Activated naive CD4-positive, alpha-beta T cell treated with anti-CD3 and anti-CD28 coated beads for 36 hours (primary cell): ENCODE measurements at regions not wholly inside any gene's neighbourhood (a gene's known extent, or its start where the extent isn't known, plus 50 kb on each side); places are given as distances from the start of the nearest gene placed in this dataset.

Source experiments
- CTCF ChIA-PET: fragments of 350-600 bp; sonication (Branson Sonifier 250); formaldehyde crosslinking; loops from one replicate; lab custom pipeline; 2021; ENCODE audit warnings: antibody characterized with exemption; lab: Charles Lee
- DNase-seq: peaks from one replicate; pipeline ENCODE4 v3.0.0-alpha.2; 2020
- H3K27ac Mint-ChIP-seq: one replicate; pipeline ENCODE4 v1.8.0; 2021; ENCODE audit warnings: mild to moderate bottlenecking, mixed read lengths
- H3K27me3 Mint-ChIP-seq: one replicate; pipeline ENCODE4 v1.8.0; 2021; ENCODE audit warnings: low read depth, mixed read lengths
- H3K36me3 Mint-ChIP-seq: one replicate; pipeline ENCODE4 v1.8.0; 2021; ENCODE audit warnings: low read depth, mixed read lengths
- H3K4me1 Mint-ChIP-seq: one replicate; pipeline ENCODE4 v1.8.0; 2021; ENCODE audit warnings: low read depth, mixed read lengths
- H3K4me3 Mint-ChIP-seq: one replicate; pipeline ENCODE4 v1.8.0; 2021; ENCODE audit warnings: mild to moderate bottlenecking, moderate library complexity, mixed read lengths
- H3K9me3 Mint-ChIP-seq: one replicate; pipeline ENCODE4 v1.8.0; 2021; ENCODE audit warnings: mixed read lengths
- intact Hi-C: fragments of 100-400 bp; cut with micrococcal nuclease; formaldehyde crosslinking; loops from one replicate; pipeline ENCODE4 v1.15.1; 2023

- intact Hi-C loops, result no loop called here
- CTCF ChIA-PET, result no interaction called here
- no peak overlapping the region for H3K27ac Mint-ChIP-seq
- H3K9me3 Mint-ChIP-seq, result no peaks in the 10 kb centered on the region
- H3K36me3 Mint-ChIP-seq, result no peaks in the 10 kb centered on the region
- H3K27me3 Mint-ChIP-seq, result peaks cover 15% of the 10 kb centered on the region
- no peak for DNase-seq
- H3K4me1 Mint-ChIP-seq, result no peaks in the 10 kb centered on the region
- no peak overlapping the region for H3K4me3 Mint-ChIP-seq
These were observed 265.0 kb upstream of the USP24 start for GRCh38 chr1:55480029-55480795.

GRCh38 chr1:55478742-55479141 is 263.6 kb upstream of the USP24 start:
- CTCF ChIA-PET, result interaction anchor here (0.7 to 1.5 kb wide), 5 partner anchors 15 to 1106 kb away, joined by 3 to 5 read pairs (median 3); no protein-coding TSS in a partner anchor
- Mint-ChIP-seq H3K4me3 (no peak overlapping the region), H3K4me1 (no peaks in the 10 kb centered on the region), H3K27me3 (peaks cover 21% of the 10 kb centered on the region), H3K27ac (no peak overlapping the region), H3K36me3 (no peaks in the 10 kb centered on the region), H3K9me3 (no peaks in the 10 kb centered on the region)
- DNase-seq, result no peak
- intact Hi-C loops, result loop anchor here (1.0 to 10.0 kb wide), 3 partner anchors 1106 to 1336 kb away; partner anchors contain the start of gene FYB2

- no peak overlapping the region for H3K4me3 Mint-ChIP-seq
- intact Hi-C loops, result loop anchor here (1.0 to 10.0 kb wide), 3 partner anchors 1107 to 1337 kb away; partner anchors contain the start of gene FYB2
- H3K27me3 Mint-ChIP-seq, result peaks cover 26% of the 10 kb centered on the region
- DNase-seq, result no peak
- H3K4me1 Mint-ChIP-seq, result no peaks in the 10 kb centered on the region
- CTCF ChIA-PET, result interaction anchor here (0.9 to 1.5 kb wide), 2 partner anchors 16 to 1107 kb away, joined by 3 to 5 read pairs; no protein-coding TSS in a partner anchor
- no peak overlapping the region for H3K27ac Mint-ChIP-seq
- no peaks in the 10 kb centered on the region for H3K9me3 Mint-ChIP-seq
- H3K36me3 Mint-ChIP-seq, result no peaks in the 10 kb centered on the region
These were observed 262.8 kb upstream of the USP24 start for GRCh38 chr1:55477953-55478352.

- Mint-ChIP-seq H3K27me3 (peaks cover 26% of the 10 kb centered on the region), H3K36me3 (no peaks in the 10 kb centered on the region), H3K9me3 (no peaks in the 10 kb centered on the region), H3K27ac (no peak overlapping the region), H3K4me1 (no peaks in the 10 kb centered on the region), H3K4me3 (no peak overlapping the region)
- CTCF ChIA-PET, result interaction anchor here (0.6 to 1.2 kb wide), 3 partner anchors 10 to 548 kb away, joined by 3 read pairs; no protein-coding TSS in a partner anchor
- intact Hi-C loops, result loop anchor here (10.0 kb wide), 2 partner anchors 1108 to 1338 kb away; partner anchors contain the start of gene FYB2
- no peak for DNase-seq
These were observed 261.4 kb upstream of the USP24 start for GRCh38 chr1:55476445-55477015.

GRCh38 chr1:55474168-55474786 is 259.1 kb upstream of the USP24 start:
- Mint-ChIP-seq H3K9me3 (no peaks in the 10 kb centered on the region), H3K4me1 (no peaks in the 10 kb centered on the region), H3K27me3 (peaks cover 26% of the 10 kb centered on the region), H3K36me3 (no peaks in the 10 kb centered on the region), H3K27ac (no peak overlapping the region), H3K4me3 (no peak overlapping the region)
- intact Hi-C loops, result loop anchor here (10.0 kb wide), 2 partner anchors 1111 to 1341 kb away; partner anchors contain the start of gene FYB2
- no peak for DNase-seq
- CTCF ChIA-PET, result no interaction called here

- DNase-seq, result no peak
- Mint-ChIP-seq H3K9me3 (no peaks in the 10 kb centered on the region), H3K27ac (no peak overlapping the region), H3K4me1 (no peaks in the 10 kb centered on the region), H3K36me3 (no peaks in the 10 kb centered on the region), H3K4me3 (no peak overlapping the region), H3K27me3 (peaks cover 26% of the 10 kb centered on the region)
- CTCF ChIA-PET, result interaction anchor here (0.6 kb wide), 1 partner anchor 9 kb away, joined by 4 read pairs; no protein-coding TSS in a partner anchor
- intact Hi-C loops, result loop anchor here (10.0 kb wide), 2 partner anchors 1111 to 1341 kb away; partner anchors contain the start of gene FYB2
These were observed 258.5 kb upstream of the USP24 start for GRCh38 chr1:55473661-55474060.

GRCh38 chr1:55472784-55473183 is 257.6 kb upstream of the USP24 start:
- Mint-ChIP-seq H3K27me3 (peaks cover 23% of the 10 kb centered on the region), H3K4me3 (no peak overlapping the region), H3K27ac (no peak overlapping the region), H3K4me1 (no peaks in the 10 kb centered on the region), H3K9me3 (no peaks in the 10 kb centered on the region), H3K36me3 (no peaks in the 10 kb centered on the region)
- intact Hi-C loops, result loop anchor here (10.0 kb wide), 2 partner anchors 1112 to 1342 kb away; partner anchors contain the start of gene FYB2
- DNase-seq, result no peak
- CTCF ChIA-PET, result no interaction called here

GRCh38 chr1:55472115-55472514 is 257.0 kb upstream of the USP24 start:
- H3K4me3 Mint-ChIP-seq, result no peak overlapping the region
- intact Hi-C loops, result loop anchor here (10.0 kb wide), 2 partner anchors 1113 to 1343 kb away; partner anchors contain the start of gene FYB2
- peaks cover 20% of the 10 kb centered on the region for H3K27me3 Mint-ChIP-seq
- CTCF ChIA-PET, result no interaction called here
- no peaks in the 10 kb centered on the region for H3K9me3 Mint-ChIP-seq
- DNase-seq, result no peak
- H3K27ac Mint-ChIP-seq, result no peak overlapping the region
- H3K36me3 Mint-ChIP-seq, result no peaks in the 10 kb centered on the region
- H3K4me1 Mint-ChIP-seq, result no peaks in the 10 kb centered on the region

- DNase-seq, result no peak
- CTCF ChIA-PET, result interaction anchor here (1.1 kb wide), 1 partner anchor 92 kb away, joined by 3 read pairs; no protein-coding TSS in a partner anchor
- Mint-ChIP-seq H3K4me3 (no peak overlapping the region), H3K9me3 (no peaks in the 10 kb centered on the region), H3K4me1 (no peaks in the 10 kb centered on the region), H3K36me3 (no peaks in the 10 kb centered on the region), H3K27ac (no peak overlapping the region), H3K27me3 (peaks cover 2% of the 10 kb centered on the region)
- intact Hi-C loops, result loop anchor here (10.0 kb wide), 1 partner anchor 183 kb away; no protein-coding TSS in a partner anchor
These were observed 253.1 kb upstream of the USP24 start for GRCh38 chr1:55468142-55468795.

GRCh38 chr1:55466921-55467320 is 251.8 kb upstream of the USP24 start:
- H3K27me3 Mint-ChIP-seq, result no peaks in the 10 kb centered on the region
- no peaks in the 10 kb centered on the region for H3K4me1 Mint-ChIP-seq
- CTCF ChIA-PET, result no interaction called here
- intact Hi-C loops, result loop anchor here (10.0 kb wide), 1 partner anchor 182 kb away; no protein-coding TSS in a partner anchor
- no peak for DNase-seq
- H3K27ac Mint-ChIP-seq, result no peak overlapping the region
- H3K9me3 Mint-ChIP-seq, result no peaks in the 10 kb centered on the region
- H3K4me3 Mint-ChIP-seq, result no peak overlapping the region
- no peaks in the 10 kb centered on the region for H3K36me3 Mint-ChIP-seq

- H3K9me3 Mint-ChIP-seq, result no peaks in the 10 kb centered on the region
- H3K27ac Mint-ChIP-seq, result no peak overlapping the region
- H3K4me1 Mint-ChIP-seq, result no peaks in the 10 kb centered on the region
- no peak for DNase-seq
- H3K36me3 Mint-ChIP-seq, result no peaks in the 10 kb centered on the region
- no peak overlapping the region for H3K4me3 Mint-ChIP-seq
- H3K27me3 Mint-ChIP-seq, result no peaks in the 10 kb centered on the region
- intact Hi-C loops, result loop anchor here (10.0 kb wide), 1 partner anchor 182 kb away; no protein-coding TSS in a partner anchor
- CTCF ChIA-PET, result no interaction called here
These were observed 251.2 kb upstream of the USP24 start for GRCh38 chr1:55466373-55466772.
